HCT116 (cell line): ENCODE measurements at regions not wholly inside any gene's neighbourhood (a gene's known extent, or its start where the extent isn't known, plus 50 kb on each side); places are given as distances from the start of the nearest gene placed in this dataset.

Source experiments
- ATAC-seq: fragments of 200-7000 bp; cut with Tn5 transposase; 2 replicates; pipeline ENCODE4 v1.9.1; 2020; ENCODE audit warnings: mild to moderate bottlenecking, moderate library complexity
- BruUV-seq: library from RNA; stranded (reverse); fragments of 400-500 nt; replicated peaks from 2 replicates; lab custom pipeline; 2021; lab: Mats Ljungman, UMichigan
- CTCF ChIA-PET: fragments of 300-600 bp; sonication (Branson Sonifier 250); formaldehyde crosslinking; loops from one replicate; lab custom pipeline; 2021; ENCODE audit warnings: antibody characterized with exemption; lab: Charles Lee
- POLR2A ChIA-PET: fragments of 300-600, 350-600 bp; sonication (Branson Sonifier 250); formaldehyde crosslinking; loops from one replicate; lab custom pipeline; 2021; ENCODE audit warnings: antibody characterized with exemption; lab: Charles Lee
- RAD21 ChIA-PET, 2 experiments: fragments of 300-600 bp; sonication (Branson Sonifier 250); formaldehyde crosslinking; loops; one replicate each; lab custom pipeline; 2023; ENCODE audit warnings: low total read pairs in 2 of 2; ENCODE audit not compliant: uncharacterized antibody in 2 of 2, unreplicated experiment in 2 of 2, low non-redundant PET in 1 of 2; lab: Charles Lee
- DNase-seq: peaks from one replicate; pipeline ENCODE4 v3.0.0-alpha.2; 2010; ENCODE audit warnings: low read depth, low spot score
- H2AFZ ChIP-seq: fragments of 200-600 bp; shearing (Covaris generic), sonication (generic); 2 replicates; pipeline ENCODE4 v1.6.1; 2017; ENCODE audit warnings: low read depth, mixed run types, mixed read lengths, antibody characterized with exemption, low read length; ENCODE audit not compliant: poor library complexity, severe bottlenecking
- H3K27ac ChIP-seq: 2 replicates; pipeline ENCODE4 v1.5.1; 2012; ENCODE audit warnings: low read depth, low read length
- H3K27me3 ChIP-seq: fragments of 200-600 bp; sonication (generic); 2 replicates; pipeline ENCODE4 v1.6.1; 2016; ENCODE audit warnings: mixed run types, low read length, mixed read lengths; ENCODE audit not compliant: insufficient read depth
- H3K36me3 ChIP-seq, 2 experiments: fragments of 200-500 bp in 1 of 2; fragments of 200-600 bp in 1 of 2; sonication (Bioruptor generic) in 1 of 2; sonication (generic) in 1 of 2; 2 replicates each; pipeline versions ENCODE4 v1.5.1 to v1.6.1; 2014 to 2016; ENCODE audit warnings: low read length in 2 of 2, inconsistent platforms in 1 of 2, mixed read lengths in 1 of 2, mixed run types in 1 of 2; ENCODE audit not compliant: insufficient read depth in 2 of 2, control insufficient read depth in 1 of 2
- H3K4me1 ChIP-seq, 2 experiments: fragments of 200-600 bp in 1 of 2; sonication (generic) in 1 of 2; 2 replicates each; pipeline versions ENCODE4 v1.5.1 to v1.6.1; 2012 to 2017; ENCODE audit warnings: low read length in 2 of 2, inconsistent platforms in 1 of 2, mild to moderate bottlenecking in 1 of 2, mixed read lengths in 1 of 2, mixed run types in 1 of 2, moderate library complexity in 1 of 2; ENCODE audit not compliant: insufficient read depth in 2 of 2, control insufficient read depth in 1 of 2
- H3K4me2 ChIP-seq: fragments of 200-600 bp; sonication (generic); 2 replicates; pipeline ENCODE4 v1.6.1; 2017; ENCODE audit warnings: mixed run types, low read length, mixed read lengths
- H3K4me3 ChIP-seq, 2 experiments: fragments of 200-600 bp in 1 of 2; sonication (generic) in 1 of 2; replicated peaks in 1 of 2; 2 replicates each; pipeline ENCODE4 v1.5.1; 2011 to 2016; ENCODE audit warnings: low read length in 2 of 2, control low read depth in 1 of 2, low read depth in 1 of 2, mild to moderate bottlenecking in 1 of 2, mixed read lengths in 1 of 2, mixed run types in 1 of 2
- H3K79me2 ChIP-seq: fragments of 200-600 bp; sonication (generic); 2 replicates; pipeline ENCODE4 v1.6.1; 2017; ENCODE audit warnings: mild to moderate bottlenecking, mixed run types, low read length, moderate library complexity, mixed read lengths; ENCODE audit not compliant: insufficient read depth
- H3K9ac ChIP-seq: fragments of 200-600 bp; sonication (generic); 2 replicates; pipeline ENCODE4 v1.6.1; 2016; ENCODE audit warnings: low read length, mixed read lengths
- H3K9me2 ChIP-seq: fragments of 200-600 bp; sonication (generic), shearing (Covaris generic); 2 replicates; pipeline ENCODE4 v1.6.1; 2017; ENCODE audit warnings: mixed run types, mild to moderate bottlenecking, moderate library complexity; ENCODE audit not compliant: insufficient read depth
- H3K9me3 ChIP-seq, 2 experiments: fragments of 200-500 bp in 1 of 2; fragments of 200-600 bp in 1 of 2; sonication (Bioruptor generic) in 1 of 2; sonication (generic) in 1 of 2; 2 replicates each; pipeline ENCODE4 v1.6.1; 2014 to 2017; ENCODE audit warnings: low read length in 2 of 2, mixed read lengths in 2 of 2, inconsistent platforms in 1 of 2, low read depth in 1 of 2, mild to moderate bottlenecking in 1 of 2, mixed run types in 1 of 2, moderate library complexity in 1 of 2; ENCODE audit not compliant: control insufficient read depth in 1 of 2, insufficient read depth in 1 of 2
- H4K20me1 ChIP-seq: fragments of 200-600 bp; sonication (generic), shearing (Covaris generic); 2 replicates; pipeline ENCODE4 v1.6.1; 2017; ENCODE audit warnings: mixed run types, mild to moderate bottlenecking, moderate library complexity; ENCODE audit not compliant: insufficient read depth
- CBX3 ChIP-seq: IDR thresholded peaks from 2 replicates; pipeline ENCODE4 v1.6.1; 2012; ENCODE audit warnings: low read depth
- EGR1 ChIP-seq: IDR thresholded peaks from 2 replicates; pipeline ENCODE4 v1.6.1; 2012; ENCODE audit warnings: low read depth
- EZH2 ChIP-seq: fragments of 200-600 bp; sonication (generic); IDR thresholded peaks from 2 replicates; pipeline ENCODE4 v1.6.1; 2017; ENCODE audit warnings: antibody characterized with exemption, mixed run types
- FOSL1 ChIP-seq: IDR thresholded peaks from 2 replicates; pipeline ENCODE4 v1.6.1; 2012; ENCODE audit warnings: low read depth
- JUND ChIP-seq: IDR thresholded peaks from 2 replicates; pipeline ENCODE4 v1.6.1; 2012
- POLR2A ChIP-seq: IDR thresholded peaks from 2 replicates; pipeline ENCODE4 v1.7.0; 2011; ENCODE audit warnings: borderline replicate concordance; ENCODE audit not compliant: insufficient read depth, insufficient read length; ENCODE audit errors: extremely low read depth
- POLR2AphosphoS5 ChIP-seq: IDR thresholded peaks from 2 replicates; pipeline ENCODE4 v1.6.1; 2011; ENCODE audit warnings: mild to moderate bottlenecking, low read depth, low read length, moderate library complexity
- SIN3A ChIP-seq: IDR thresholded peaks from 2 replicates; pipeline ENCODE4 v1.6.1; 2012; ENCODE audit warnings: low read depth
- SP1 ChIP-seq: IDR thresholded peaks from 2 replicates; pipeline ENCODE4 v1.6.1; 2012; ENCODE audit warnings: low read depth
- SRF ChIP-seq: IDR thresholded peaks from 2 replicates; pipeline ENCODE4 v1.6.1; 2012; ENCODE audit warnings: low read depth
- TCF7L2 ChIP-seq: IDR thresholded peaks from 2 replicates; pipeline ENCODE4 v1.7.0; 2011; ENCODE audit warnings: borderline replicate concordance, inconsistent platforms; ENCODE audit not compliant: insufficient read depth, insufficient read length; ENCODE audit errors: extremely low read depth
- YY1 ChIP-seq: IDR thresholded peaks from 2 replicates; pipeline ENCODE4 v1.6.1; 2011; ENCODE audit warnings: low read length, low read depth, moderate library complexity, mild to moderate bottlenecking; ENCODE audit not compliant: insufficient replicate concordance; ENCODE audit errors: extremely low read depth
- ZFX ChIP-seq: fragments of 450-650 bp; IDR thresholded peaks from 2 replicates; pipeline ENCODE4 v1.6.1; 2017
- ZNF274 ChIP-seq: fragments of 200-500 bp; sonication (Bioruptor generic); IDR thresholded peaks from 2 replicates; pipeline ENCODE4 v1.6.1; 2014; ENCODE audit warnings: mild to moderate bottlenecking, low read depth, low read length, inconsistent platforms
- intact Hi-C: fragments of 100-400 bp; cut with micrococcal nuclease; formaldehyde crosslinking; loops from 2 replicates; pipeline ENCODE4 v1.10.0; 2022
- TF ChIP-seq, protein P1 (sequence below): IDR thresholded peaks from 2 replicates; pipeline ENCODE4 v1.6.1; 2012; ENCODE audit warnings: low read depth
- TF ChIP-seq, protein P2 (sequence below): IDR thresholded peaks from 2 replicates; pipeline ENCODE4 v1.6.1; 2012
- TF ChIP-seq, protein P3 (sequence below): IDR thresholded peaks from 2 replicates; pipeline ENCODE4 v1.6.1; 2012
- TF ChIP-seq, protein P4 (sequence below): IDR thresholded peaks from 2 replicates; pipeline ENCODE4 v1.6.1; 2011; ENCODE audit warnings: mild to moderate bottlenecking, low read length, moderate library complexity; ENCODE audit not compliant: insufficient replicate concordance; ENCODE audit errors: extremely low read depth
- TF ChIP-seq, protein P5 (sequence below), 3 experiments: fragments of 200-600 bp in 1 of 3; sonication (generic) in 1 of 3; IDR thresholded peaks in 2 of 3; conservative IDR thresholded peaks in 1 of 3; 2 replicates each; pipeline ENCODE4 v1.5.1; 2012 to 2017; ENCODE audit warnings: low read depth in 2 of 3, low read length in 2 of 3, antibody characterized with exemption in 1 of 3, borderline replicate concordance in 1 of 3, control low read depth in 1 of 3, mild to moderate bottlenecking in 1 of 3, mixed read lengths in 1 of 3, mixed run types in 1 of 3, moderate library complexity in 1 of 3; ENCODE audit not compliant: insufficient read depth in 1 of 3

DNA sequence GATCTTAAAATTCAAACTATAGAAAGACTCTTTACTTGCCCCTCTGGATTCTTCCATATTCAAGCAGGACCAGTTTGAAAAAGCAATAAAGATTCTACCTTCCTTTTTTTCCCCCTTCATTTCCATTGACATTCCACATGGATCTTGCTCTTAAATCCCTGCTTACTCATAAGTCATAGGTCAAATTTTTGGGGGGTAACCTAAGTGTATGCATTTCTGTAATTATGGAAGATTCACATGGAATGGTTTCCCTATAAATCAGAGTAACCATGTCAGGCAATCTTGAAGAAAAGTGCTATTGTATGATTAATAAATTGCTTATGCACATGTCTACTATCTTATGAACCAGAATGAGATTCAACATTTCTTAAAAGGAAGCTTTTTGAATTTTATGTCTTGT lies 551.0 kb downstream of the HAO1 start (continued):
- TF ChIP-seq, protein P1, sequence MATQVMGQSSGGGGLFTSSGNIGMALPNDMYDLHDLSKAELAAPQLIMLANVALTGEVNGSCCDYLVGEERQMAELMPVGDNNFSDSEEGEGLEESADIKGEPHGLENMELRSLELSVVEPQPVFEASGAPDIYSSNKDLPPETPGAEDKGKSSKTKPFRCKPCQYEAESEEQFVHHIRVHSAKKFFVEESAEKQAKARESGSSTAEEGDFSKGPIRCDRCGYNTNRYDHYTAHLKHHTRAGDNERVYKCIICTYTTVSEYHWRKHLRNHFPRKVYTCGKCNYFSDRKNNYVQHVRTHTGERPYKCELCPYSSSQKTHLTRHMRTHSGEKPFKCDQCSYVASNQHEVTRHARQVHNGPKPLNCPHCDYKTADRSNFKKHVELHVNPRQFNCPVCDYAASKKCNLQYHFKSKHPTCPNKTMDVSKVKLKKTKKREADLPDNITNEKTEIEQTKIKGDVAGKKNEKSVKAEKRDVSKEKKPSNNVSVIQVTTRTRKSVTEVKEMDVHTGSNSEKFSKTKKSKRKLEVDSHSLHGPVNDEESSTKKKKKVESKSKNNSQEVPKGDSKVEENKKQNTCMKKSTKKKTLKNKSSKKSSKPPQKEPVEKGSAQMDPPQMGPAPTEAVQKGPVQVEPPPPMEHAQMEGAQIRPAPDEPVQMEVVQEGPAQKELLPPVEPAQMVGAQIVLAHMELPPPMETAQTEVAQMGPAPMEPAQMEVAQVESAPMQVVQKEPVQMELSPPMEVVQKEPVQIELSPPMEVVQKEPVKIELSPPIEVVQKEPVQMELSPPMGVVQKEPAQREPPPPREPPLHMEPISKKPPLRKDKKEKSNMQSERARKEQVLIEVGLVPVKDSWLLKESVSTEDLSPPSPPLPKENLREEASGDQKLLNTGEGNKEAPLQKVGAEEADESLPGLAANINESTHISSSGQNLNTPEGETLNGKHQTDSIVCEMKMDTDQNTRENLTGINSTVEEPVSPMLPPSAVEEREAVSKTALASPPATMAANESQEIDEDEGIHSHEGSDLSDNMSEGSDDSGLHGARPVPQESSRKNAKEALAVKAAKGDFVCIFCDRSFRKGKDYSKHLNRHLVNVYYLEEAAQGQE = no peak
- TF ChIP-seq SRF = no peak
- TF ChIP-seq EGR1 = no peak
- no peak for TF ChIP-seq EZH2
- no peak for TF ChIP-seq JUND
- TF ChIP-seq, protein P2, sequence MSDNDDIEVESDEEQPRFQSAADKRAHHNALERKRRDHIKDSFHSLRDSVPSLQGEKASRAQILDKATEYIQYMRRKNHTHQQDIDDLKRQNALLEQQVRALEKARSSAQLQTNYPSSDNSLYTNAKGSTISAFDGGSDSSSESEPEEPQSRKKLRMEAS = no peak
- no peak for TF ChIP-seq POLR2A
- TF ChIP-seq, protein P3, sequence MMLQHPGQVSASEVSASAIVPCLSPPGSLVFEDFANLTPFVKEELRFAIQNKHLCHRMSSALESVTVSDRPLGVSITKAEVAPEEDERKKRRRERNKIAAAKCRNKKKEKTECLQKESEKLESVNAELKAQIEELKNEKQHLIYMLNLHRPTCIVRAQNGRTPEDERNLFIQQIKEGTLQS = no peak
- no peak for TF ChIP-seq SP1
- no peak for TF ChIP-seq FOSL1
- no peak for TF ChIP-seq ZFX
- no peak for TF ChIP-seq POLR2AphosphoS5
- TF ChIP-seq, all 23 proteins: peak for 0

DNA sequence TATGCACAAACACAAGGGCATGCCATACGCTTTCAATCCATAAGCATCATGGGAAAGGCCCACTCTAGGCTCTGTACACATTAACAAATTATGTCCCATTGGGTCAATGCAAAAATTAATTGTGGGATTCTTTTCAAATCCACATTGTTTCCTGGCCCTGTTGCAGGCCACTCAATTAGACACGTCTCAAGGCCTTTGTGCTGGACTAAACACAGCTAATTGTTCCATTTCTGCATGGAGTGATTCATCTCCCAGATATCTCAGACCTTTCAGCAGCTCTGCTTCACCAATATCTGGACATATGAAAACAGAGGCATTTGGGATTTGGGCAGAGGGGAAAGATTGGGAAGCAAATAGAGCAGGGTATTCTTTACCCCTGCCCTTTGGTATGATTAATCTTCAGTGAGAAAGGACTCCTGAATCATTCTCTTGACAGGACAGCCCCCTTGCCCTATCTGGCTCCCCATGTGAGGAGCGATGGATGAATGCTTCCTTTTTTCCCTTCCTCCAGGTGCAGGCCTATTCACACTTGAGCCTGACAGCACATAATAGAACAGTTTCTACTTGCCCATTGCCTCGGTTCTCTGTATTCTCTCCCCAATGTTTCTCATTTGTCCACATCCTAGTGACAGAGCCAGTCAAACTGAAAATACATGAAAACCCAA lies 547.6 kb downstream of the HAO1 start:
- DNase-seq = no peak
- peaks cover 0 to 32% of the 10 kb centered on the region in 2 experiments; a peak in 1 of 4 replicates for H3K9me3 ChIP-seq
- no peak overlapping the region for H3K9ac ChIP-seq
- H3K79me2 ChIP-seq = no peaks in the 10 kb centered on the region
- intact Hi-C loops = no loop called here
- ChIA-PET POLR2A (no interaction called here), RAD21 (no interaction called here), CTCF (no interaction called here)
- H3K4me1 ChIP-seq = no peaks in the 10 kb centered on the region
- no TSS peak for BruUV-seq
- H3K4me3 ChIP-seq = no peak overlapping the region
- H3K36me3 ChIP-seq = no peaks in the 10 kb centered on the region
- no peaks in the 10 kb centered on the region for H4K20me1 ChIP-seq
- no peak for TF ChIP-seq CBX3
- TF ChIP-seq TCF7L2 = no peak
- TF ChIP-seq ZNF274 = no peak
- TF ChIP-seq YY1 = no peak
- TF ChIP-seq SIN3A = no peak
- TF ChIP-seq, protein P4, sequence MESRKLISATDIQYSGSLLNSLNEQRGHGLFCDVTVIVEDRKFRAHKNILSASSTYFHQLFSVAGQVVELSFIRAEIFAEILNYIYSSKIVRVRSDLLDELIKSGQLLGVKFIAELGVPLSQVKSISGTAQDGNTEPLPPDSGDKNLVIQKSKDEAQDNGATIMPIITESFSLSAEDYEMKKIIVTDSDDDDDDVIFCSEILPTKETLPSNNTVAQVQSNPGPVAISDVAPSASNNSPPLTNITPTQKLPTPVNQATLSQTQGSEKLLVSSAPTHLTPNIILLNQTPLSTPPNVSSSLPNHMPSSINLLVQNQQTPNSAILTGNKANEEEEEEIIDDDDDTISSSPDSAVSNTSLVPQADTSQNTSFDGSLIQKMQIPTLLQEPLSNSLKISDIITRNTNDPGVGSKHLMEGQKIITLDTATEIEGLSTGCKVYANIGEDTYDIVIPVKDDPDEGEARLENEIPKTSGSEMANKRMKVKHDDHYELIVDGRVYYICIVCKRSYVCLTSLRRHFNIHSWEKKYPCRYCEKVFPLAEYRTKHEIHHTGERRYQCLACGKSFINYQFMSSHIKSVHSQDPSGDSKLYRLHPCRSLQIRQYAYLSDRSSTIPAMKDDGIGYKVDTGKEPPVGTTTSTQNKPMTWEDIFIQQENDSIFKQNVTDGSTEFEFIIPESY = no peak
- TF ChIP-seq, protein P5, sequence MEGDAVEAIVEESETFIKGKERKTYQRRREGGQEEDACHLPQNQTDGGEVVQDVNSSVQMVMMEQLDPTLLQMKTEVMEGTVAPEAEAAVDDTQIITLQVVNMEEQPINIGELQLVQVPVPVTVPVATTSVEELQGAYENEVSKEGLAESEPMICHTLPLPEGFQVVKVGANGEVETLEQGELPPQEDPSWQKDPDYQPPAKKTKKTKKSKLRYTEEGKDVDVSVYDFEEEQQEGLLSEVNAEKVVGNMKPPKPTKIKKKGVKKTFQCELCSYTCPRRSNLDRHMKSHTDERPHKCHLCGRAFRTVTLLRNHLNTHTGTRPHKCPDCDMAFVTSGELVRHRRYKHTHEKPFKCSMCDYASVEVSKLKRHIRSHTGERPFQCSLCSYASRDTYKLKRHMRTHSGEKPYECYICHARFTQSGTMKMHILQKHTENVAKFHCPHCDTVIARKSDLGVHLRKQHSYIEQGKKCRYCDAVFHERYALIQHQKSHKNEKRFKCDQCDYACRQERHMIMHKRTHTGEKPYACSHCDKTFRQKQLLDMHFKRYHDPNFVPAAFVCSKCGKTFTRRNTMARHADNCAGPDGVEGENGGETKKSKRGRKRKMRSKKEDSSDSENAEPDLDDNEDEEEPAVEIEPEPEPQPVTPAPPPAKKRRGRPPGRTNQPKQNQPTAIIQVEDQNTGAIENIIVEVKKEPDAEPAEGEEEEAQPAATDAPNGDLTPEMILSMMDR (IDR thresholded peaks at IDR 0.05 in 2 of 3, conservative IDR thresholded peaks at IDR 0.05 in 1 of 3; ENCODE audit: borderline replicate concordance in 1 of 3, insufficient read depth in 1 of 3, low read depth in 2 of 3, low read length in 2 of 3) = no peak
- no peak for ATAC-seq
- H3K4me2 ChIP-seq = no peak overlapping the region
- no peak overlapping the region for H2AFZ ChIP-seq
- H3K9me2 ChIP-seq = no peaks in the 10 kb centered on the region
- H3K27ac ChIP-seq = no peak overlapping the region
- no peaks in the 10 kb centered on the region for H3K27me3 ChIP-seq
